ENCODE measurements at regions not wholly inside any gene's neighbourhood (a gene's known extent, or its start where the extent isn't known, plus 50 kb on each side); places are given as distances from the start of the nearest gene placed in this dataset.
A peak's percentile ranks its signal among the peaks of the same experiment; 100 is the strongest.
"Not testable (repeated sequence)": the region's sequence is repeated elsewhere in the genome, so short reads cannot be mapped to it uniquely, and the experiment has no call there.

DNA sequence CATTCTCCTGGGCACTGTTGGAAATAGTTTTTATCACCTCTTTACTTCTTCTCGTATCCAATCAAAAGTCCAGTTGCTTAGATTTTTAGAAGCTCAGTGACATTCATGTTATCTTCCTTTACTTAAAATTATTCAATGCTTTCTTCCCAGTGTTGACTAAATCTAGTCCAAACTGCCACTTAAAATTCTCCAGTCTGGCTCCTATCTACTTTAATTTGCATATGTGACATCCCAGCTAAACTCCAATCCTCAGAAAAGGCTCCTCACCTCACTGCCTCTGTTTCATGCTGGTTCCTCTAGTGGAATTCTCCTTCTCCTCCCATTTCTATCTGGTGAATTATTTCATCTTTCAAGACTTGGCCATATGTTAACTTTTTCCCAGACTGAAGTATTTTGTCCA lies 1238.7 kb upstream of the WWC1 start:
- DNase-seq = no peak

DNA sequence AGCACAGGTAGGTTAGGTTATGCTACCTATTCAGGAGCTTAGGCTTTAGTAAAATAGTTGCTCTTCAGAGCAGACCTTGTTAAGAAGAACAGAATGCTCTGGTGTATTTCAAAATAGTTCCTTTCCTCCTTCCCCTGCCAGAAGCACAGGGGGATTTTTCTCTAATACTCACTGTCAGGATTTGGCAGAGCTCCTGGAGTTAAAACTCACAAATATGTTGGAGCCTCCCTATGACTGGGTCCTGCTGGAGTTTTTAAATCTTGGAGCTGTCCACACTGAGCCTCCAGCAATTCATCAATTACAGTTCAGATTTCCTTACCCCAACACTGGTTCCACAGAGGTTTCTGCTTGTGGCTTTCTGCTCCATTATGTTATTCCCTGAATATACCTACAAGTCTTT lies 1233.8 kb upstream of the WWC1 start:
- peak; percentile 51 for DNase-seq

DNA sequence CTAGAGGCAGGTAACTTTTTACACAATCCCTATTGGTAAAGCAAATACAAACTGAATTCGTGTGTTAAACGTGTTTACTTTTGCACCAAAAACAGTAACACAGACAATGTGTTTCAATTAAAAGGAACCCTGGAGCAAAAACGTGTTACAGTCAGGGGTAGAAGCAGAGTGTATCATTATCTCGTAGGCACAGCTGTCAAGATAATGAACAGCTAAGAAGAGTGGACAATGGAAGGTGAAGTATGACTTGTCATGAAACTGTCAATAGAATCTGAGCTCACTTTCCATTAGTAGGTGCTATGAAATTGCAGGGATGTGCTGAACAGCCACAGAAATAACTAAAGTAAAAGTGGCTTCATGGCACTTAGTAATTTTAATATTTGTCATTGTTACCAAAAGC lies 1229.8 kb upstream of the WWC1 start:
- no peak for DNase-seq

DNA sequence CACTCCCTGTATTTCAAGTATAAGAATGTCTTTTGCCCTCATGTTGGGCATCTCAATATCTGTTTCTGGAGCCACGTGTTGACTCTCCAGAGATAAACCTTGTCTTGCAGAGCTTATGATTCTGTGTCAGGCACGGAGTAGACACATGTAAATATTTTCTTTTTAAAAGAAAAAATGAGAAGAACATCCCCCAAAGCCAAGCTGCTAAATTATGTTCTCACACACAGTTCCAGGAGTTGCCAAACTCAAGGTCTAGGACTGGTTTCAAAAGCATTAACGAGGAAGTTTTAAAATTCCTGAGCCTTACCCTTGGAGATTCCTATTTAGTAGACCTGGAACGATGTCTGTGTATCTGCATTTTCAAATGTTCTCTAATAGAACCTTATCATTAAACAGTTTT lies 1228.3 kb upstream of the WWC1 start:
- DNase-seq = no peak

DNA sequence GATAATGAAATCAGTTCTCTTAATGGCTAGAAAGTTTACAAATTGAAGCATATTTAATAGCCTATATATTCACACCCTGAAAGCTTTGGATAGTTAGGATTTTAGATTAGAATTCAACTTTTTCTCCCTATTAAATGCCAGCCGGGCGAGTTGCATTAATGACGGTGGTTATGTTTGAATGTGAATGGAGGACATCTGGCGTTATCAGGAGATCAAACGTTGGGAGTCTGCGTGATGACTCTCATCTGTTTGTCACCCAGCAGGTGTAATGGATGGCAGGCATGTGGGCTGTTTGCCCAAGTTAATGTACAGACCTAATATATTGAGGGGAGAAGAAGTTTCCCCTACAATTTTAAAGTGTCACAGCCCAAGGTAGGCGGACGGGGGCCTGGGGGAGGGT lies 1227.7 kb upstream of the WWC1 start:
- no peak for DNase-seq

DNA sequence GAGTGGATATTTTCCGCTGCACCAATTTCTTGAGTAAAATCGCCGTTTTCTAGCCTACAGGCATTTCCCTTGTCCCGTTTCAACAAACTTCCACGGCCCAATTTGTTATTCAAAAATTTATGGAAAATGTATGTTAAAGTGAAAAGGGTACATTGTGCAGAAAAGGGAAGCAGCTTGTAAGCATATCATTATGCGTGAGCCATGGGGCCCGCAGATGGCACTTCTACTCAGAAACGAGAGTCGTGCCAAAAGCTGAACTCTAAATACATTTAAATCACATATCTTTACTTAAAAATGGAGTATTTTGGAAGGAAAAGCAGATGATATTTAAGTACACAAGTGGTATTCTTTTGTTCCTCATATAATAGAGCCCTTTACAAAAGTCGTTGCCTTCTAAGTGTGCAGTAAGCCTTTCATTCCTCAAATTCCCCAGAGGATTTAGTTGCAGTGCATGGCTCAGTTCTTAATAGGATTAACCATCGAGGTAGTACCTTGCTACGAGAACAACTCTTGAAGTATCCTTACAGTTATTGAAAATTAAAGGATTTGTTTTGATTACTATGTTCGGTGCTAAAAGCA lies 1227.2 kb upstream of the WWC1 start:
- no peak for DNase-seq

DNA sequence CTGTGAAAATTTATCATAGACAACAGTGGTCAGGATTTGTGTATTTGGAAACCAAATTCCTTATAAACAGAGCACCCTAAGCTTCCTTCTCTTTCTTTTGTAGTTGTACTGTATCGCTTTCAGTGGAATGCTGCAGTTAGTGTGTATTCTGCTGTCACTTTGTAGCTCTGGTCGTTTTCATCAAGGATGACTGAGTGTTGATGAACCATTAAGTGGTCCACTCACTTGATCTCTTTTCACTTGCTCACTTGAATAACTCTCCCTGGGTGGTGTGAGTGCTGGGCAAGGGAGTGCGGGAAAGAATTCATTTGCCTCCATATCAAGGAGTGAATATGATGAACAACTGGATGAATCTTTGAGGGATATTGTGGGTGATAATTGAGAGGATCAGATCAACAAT lies 1225.7 kb upstream of the WWC1 start:
- DNase-seq = no peak

DNA sequence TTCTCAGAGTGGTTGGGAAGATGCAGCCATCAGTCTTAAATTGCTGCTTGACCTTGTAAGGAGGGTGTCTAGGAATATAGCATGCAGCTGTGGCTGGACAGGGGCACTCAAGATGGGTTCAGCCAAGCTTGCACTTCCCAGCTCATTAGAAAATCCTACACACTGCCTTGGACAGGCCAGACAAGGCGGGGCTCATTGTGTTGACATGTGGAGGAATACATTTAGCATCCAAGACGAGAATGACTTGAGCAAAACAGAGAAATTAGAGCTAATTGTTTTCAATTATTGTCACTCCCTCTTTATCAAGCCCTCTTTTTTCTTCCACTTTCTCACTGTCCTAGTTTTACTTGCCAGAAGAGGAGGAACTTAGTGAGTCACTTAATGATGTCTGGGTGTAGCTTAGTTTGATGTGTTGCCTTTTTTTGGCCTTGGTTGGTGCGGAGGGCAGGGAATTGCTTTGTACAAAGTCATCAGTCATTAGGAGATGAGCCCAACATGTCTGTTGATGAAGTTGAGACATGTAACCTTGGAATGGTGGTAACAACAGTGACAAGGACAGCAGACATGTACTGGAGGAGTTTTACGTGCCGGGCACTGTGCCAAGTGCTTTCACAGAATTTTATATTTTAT lies 1219.3 kb upstream of the WWC1 start:
- DNase-seq = no peak

DNA sequence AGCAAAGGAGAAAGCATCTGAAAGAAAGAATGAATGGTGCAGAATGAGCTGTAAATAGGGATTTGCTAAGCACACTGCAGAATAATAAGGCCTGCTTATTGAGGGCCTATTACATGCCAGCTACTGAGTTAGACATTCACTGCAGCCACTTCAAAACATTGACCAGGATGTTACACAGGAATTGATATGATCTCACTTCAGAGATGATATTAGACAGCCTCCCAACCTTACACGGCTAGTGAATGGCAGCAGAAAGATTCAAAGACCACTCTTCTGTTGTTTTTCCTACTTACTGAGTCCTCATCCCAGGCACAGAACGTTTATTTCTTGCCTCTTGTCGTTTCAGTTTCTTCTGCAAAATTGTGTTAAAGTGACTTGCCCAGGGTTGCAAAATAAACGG lies 1209.9 kb upstream of the WWC1 start:
- no peak for DNase-seq

DNA sequence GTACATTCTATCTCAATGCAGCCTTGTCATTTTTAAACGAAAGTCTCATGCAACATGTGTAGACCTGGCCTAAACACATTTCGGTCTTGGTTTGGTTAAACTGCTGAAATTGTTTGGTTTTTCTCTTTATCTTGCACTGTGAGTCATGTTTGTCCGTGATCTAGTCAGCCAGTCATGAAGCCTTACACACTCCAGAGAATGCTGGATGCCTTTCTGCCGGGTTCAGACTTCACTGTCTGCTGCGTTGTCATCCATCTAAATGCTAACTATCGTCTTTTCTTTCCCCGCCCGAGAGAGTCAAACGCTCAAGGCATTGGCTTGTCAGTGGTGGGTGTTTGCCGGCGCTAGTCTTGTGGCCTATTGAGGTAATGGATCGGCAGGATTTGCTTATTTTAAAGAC lies 1194.6 kb upstream of the WWC1 start:
- DNase-seq = no peak

DNA sequence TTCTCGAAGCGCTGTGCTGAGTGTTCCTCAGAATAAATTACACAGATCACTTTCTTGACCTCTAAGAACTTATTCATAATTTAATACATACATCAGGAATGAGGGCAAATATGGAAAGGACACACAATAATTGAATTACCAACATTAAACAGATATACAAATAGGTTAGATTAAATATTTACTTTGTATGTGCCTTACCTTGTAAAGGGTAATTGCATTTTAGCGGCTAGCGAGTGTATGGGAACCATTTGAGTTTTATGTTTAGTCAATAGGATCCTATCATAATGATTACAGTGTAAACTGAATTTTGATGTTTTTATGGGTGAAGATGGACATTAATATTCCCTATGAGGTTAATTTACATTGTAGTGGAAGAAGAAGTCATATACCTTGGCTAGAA lies 1187.1 kb upstream of the WWC1 start:
- DNase-seq = no peak

DNA sequence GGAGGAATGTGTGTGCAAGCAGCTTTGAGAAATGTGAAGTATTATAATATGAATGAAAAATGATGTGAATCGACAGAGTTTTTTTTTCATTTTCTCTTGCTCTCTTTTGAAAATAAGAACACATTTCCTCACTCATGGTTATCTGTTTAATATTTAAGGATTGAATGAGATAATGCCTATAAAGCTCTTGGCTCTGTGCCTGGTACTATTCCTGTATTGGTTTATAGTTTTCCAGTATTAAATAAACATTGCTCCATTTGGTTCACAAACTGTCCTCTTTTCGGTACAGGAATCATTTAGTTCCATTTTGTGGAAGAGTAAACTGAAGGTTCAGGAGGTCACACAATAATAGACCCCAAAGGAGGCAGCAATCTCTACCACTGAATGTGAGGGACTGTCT lies 1185.5 kb upstream of the WWC1 start:
- DNase-seq = no peak

DNA sequence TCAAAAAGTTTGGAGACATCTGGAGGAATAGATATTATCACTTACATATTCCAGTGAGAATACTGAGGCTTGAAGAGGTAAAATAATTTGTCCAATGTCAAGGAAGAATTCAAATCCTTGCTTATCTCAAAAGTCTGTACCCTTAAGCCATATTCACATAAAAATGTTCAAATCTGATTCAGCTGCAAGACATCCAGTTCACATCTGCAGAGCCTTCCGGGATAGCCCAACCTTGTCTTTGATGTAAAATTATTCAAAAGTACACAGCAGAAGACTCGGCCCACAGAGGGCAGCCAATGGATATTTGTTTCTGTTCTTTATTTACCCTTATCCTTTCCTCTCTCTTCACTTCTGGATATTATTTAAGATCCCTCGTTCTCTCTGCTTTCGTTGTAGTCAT lies 1183.8 kb upstream of the WWC1 start:
- DNase-seq = no peak

DNA sequence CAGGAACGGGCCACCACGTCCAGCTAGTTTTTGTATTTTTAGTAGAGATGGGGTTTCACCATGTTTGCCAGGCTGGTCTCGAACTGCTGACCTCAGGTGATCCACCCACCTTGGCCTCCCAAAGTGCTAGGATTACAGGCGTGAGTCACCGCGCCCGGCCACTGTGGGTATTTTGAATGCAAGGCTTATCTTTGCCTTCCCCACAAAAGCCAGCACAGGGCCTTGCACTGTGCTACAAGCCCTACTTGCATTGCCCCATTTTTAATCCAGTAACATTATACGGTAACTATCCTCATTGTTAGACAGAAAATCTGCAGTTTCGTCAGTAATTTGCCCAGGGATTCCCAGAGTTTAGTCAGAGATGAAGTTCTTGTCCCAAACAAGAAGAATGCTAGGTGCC lies 1183.2 kb upstream of the WWC1 start:
- not testable (repeated sequence) for DNase-seq

DNA sequence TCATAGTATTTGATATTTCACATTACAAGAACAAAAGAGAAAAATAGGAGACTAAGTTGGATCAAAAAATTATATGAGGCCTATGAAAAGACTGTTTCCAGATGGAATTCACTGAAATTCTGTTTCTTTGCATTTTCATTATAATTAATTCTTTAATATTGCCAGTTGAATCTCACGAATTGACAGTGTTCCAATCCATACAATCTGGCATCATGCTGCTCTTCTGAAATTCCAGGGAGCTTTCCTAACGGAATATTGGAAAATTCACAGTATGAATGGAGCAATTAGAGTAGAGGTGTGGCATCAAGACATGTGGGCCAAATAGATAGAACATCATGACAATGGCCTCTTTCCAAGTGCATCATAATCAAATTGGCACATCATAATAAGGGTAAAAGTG lies 1178.9 kb upstream of the WWC1 start:
- no peak for DNase-seq

DNA sequence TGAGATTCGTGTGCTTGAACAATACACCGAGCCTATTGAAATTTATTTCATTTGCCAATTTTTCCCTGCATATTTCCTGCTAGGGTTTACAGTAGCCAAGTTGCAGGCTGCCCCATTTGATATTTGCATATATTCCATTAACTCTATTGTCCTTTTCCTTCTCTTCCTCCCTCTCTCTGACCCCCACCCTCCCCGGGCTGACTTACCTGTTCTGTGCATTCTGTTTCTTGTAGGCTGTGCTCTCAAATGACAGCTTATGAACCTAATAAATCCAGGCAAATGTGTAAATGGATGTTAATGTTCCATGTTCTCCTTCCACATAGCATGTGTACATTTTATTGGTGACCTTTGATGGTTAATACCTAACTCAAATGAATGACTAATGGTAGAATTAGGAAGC lies 1169.2 kb upstream of the WWC1 start:
- DNase-seq = no peak

DNA sequence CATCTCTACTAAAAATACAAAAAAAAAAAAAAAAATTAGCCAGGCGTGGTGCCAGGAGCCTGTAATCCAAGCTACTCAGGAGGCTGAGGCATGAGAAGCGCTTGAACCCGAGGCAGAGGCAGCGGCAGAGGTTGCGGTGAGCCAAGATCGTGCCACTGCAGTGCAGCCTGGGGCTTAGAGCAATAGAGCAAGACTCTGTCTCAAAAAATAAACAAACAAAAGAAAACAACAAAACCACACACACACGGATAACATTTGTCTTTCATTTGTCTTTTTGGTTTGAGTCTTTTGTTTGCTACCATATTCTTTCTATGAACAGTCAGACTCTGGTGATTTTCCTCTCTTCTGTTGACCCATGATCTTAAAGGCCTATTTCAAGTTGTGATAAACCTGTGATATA lies 1168.3 kb upstream of the WWC1 start:
- no peak for DNase-seq

DNA sequence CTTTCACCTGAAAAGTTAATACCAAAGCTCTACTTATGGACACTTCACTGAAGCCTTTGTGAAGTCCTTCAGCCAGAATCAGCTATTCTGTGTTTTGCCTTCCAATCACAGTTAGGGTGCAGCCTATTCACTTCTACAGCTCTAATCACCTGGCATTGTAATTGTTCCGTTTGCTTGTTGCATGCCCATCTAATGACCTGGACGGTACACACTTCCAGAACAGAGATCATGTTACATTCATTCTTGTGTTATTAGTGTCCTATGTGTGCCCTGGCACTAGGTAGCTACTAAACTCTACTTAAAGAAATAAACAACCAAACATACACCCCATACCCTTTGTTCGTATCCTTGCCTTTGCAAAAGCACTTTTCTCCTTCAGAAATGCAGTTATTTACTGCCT lies 1162.9 kb upstream of the WWC1 start:
- no peak for DNase-seq

DNA sequence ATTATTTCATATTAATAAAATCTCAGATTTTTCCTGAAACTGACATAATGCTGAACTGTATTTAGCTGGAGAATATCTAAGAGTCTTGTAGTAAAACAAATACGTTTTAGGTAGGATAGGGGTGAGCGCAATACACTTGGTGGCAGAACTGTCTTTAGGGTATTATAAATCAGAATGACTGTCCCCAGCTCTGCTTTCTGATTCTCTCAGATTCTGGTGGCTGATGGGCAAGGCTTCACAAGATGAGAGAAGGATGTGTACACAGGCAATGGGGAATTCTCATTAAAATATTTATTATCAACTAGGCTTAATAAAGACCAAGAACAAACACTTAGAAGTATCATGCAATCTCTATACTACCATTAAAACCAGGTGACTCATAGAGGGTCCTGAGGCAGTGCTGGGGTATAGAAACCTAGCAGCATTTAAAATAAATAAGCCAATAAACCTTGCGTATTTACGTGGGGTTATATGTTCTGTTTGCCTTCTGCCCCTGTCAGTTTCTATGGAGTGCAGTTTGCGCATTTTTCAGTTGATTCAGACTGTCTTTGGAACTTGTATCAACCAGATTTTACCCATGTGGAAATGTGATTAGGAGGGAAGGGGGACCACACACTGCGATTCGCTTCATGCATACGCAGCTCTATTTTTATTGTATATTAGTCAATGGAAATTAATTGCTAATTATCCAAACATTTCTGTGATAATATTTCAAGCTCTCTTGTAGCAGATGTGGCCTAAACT lies 1150.7 kb upstream of the WWC1 start:
- DNase-seq = no peak

DNA sequence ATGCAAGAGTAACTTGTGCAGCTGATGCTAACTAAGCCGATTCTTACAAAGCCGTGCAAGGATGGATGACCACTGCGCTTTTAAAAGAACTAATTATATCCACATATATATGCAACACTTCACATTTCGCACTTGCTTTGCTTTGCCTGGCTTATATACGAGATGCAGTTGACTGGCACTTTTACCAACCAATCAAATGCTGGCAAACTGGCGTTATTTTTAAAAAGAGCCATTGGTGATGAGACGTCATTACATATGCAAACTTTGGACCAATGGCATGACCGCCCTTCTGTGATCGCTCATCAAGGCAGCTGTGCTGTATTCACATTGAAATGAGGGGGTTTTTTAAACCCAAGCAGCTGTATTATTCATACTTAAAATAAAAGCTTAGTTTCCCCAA lies 1147.7 kb upstream of the WWC1 start:
- no peak for DNase-seq

DNA sequence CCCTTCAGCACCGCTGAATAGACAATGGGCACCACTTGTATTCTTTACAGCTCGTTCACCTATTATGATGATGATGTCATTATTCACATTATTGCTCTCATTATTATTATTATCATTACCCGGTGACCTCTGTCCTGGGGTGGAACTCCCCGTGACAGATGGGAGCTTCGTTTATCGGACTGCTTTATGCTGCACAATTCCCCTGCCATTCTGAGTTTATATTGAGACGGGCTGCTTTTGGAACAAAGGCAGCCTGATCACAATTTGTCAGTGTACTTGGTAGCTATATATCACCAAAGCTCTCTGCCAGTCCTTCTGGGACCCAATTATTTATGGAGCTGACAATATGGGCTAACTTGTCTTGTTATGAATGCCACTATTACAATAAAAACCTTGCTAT lies 1145.6 kb upstream of the WWC1 start:
- DNase-seq = no peak

DNA sequence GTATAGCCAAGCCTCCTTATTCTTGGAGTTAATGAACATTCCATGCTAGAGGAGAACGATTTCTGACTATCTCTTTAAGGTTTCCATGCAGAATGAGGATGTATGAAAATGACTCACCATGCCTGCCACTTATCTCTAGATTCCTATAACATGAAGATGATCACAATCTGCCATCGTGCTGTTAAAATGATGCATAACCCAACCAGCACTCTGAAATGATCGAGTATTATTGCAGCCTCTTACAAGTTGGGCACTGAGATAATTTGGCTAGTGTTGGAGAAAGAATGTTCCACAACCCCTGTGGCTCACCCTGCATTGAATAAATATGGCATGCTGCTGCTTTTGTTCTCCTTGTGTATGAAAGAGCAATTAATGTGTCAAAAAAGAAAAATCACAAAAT lies 1143.6 kb upstream of the WWC1 start:
- no peak for DNase-seq

DNA sequence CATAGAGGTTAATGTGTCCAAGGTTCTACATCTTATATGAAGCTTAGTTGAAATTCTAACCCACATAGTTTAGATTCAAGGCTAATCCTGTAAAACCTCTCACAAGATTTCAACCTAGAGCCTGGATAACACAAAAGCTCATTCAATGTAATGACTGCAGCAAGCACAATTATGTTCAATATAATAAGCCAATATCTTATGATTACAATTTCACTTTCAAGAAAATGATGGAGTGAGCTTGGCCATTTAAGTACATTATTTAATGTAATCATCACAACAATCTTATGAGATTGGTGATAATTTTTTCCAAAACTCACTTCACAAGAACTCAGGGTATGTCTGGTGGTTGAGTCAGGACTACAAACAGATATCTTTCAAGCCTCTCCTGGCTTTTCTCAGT lies 1140.8 kb upstream of the WWC1 start:
- DNase-seq = no peak

DNA sequence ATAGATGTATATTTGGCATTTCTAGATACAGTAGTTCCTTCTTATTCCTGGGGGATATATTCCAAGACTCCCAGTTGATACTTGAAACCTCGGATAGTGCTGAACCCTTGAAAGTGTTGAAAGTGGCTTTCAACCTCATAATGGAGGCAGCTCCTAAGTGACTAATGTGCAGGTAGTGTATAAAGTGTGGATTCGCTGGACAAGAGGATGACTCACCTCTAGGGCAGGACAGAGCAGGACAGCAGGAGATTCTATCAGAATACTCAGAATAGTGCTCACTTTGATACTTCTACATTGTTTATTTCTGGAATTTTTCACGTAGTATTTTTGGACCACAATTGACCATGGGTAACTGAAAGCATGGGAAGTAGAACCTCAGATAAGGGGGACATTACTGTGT lies 1138.9 kb upstream of the WWC1 start:
- DNase-seq = no peak

All from right hindlimb (tissue), 1 donor.